Hepatocyte (in vitro differentiated cells): ENCODE measurements at regions not wholly inside any gene's neighbourhood (a gene's known extent, or its start where the extent isn't known, plus 50 kb on each side); places are given as distances from the start of the nearest gene placed in this dataset.

Experiments
- CTCF ChIP-seq: fragments of 200-600 bp; sonication (generic); IDR thresholded peaks from 2 replicates; pipeline ENCODE4 v1.5.1; 2016; ENCODE audit warnings: antibody characterized with exemption, mild to moderate bottlenecking; ENCODE audit not compliant: poor library complexity
- EZH2phosphoT487 ChIP-seq: fragments of 200-600 bp; sonication (generic); IDR thresholded peaks from one replicate; pipeline ENCODE4 v1.6.1; 2018; ENCODE audit warnings: antibody characterized with exemption, mild to moderate bottlenecking, low read depth, moderate library complexity; ENCODE audit not compliant: unreplicated experiment, severe bottlenecking

DNA sequence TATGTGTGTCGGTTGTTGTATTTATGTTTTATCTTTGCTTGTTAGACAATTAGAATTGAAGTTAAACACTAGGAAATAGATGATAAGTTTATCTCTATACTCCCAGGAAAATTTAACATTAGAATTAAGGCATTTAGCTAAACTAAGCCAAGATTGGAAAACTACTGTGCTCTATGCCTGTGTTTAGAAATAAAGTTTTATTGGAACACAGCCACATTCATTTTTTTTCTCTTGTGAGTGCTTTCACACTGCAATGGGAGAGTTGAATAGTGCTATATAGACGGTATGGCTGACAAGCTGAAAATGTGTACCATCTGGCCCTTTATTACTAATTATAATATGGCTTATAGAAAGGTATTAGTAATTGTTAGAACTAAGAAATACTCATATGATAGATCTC is 186.7 kb upstream of the NUDT6 start:
- TF ChIP-seq CTCF (no peak), EZH2phosphoT487 (no peak)
